T-helper 17 cell (primary cell): ENCODE measurements at regions not wholly inside any gene's neighbourhood (a gene's known extent, or its start where the extent isn't known, plus 50 kb on each side); places are given as distances from the start of the nearest gene placed in this dataset.

Experiments
- ATAC-seq: fragments of 150-1000 bp; cut with Tn5 transposase; 2 replicates; pipeline ENCODE4 v1.10.0; 2021; ENCODE audit warnings: mild to moderate bottlenecking, moderate library complexity
- DNase-seq, 3 donors: peaks; one replicate each; pipeline versions ENCODE4 v3.0.0 to v3.0.0-alpha.2; 2020 to 2021
- H3K9me3 ChIP-seq: one replicate; pipeline ENCODE4 v1.7.0; 2013; ENCODE audit warnings: low read length, mild to moderate bottlenecking; ENCODE audit not compliant: control insufficient read depth, poor library complexity, severe bottlenecking
- H3K27ac Mint-ChIP-seq: one replicate; pipeline ENCODE4 v1.8.0; 2022; ENCODE audit warnings: mild to moderate bottlenecking, moderate library complexity, mixed read lengths
- H3K27me3 Mint-ChIP-seq: one replicate; pipeline ENCODE4 v1.8.0; 2022; ENCODE audit warnings: mixed read lengths
- H3K36me3 Mint-ChIP-seq: one replicate; pipeline ENCODE4 v1.8.0; 2022; ENCODE audit warnings: low read depth, mixed read lengths
- H3K4me1 Mint-ChIP-seq: one replicate; pipeline ENCODE4 v1.8.0; 2022; ENCODE audit warnings: mild to moderate bottlenecking, mixed read lengths
- H3K4me3 Mint-ChIP-seq: one replicate; pipeline ENCODE4 v1.8.0; 2022; ENCODE audit warnings: mild to moderate bottlenecking, moderate library complexity, mixed read lengths

GRCh38 chr1:208524925-208525324, 280.7 kb upstream of the PLXNA2 start:
- DNase-seq (no peak), ATAC-seq (no peak)
- H3K4me3 Mint-ChIP-seq = no peak overlapping the region
- no peaks in the 10 kb centered on the region for H3K9me3 ChIP-seq
- H3K4me1 Mint-ChIP-seq = no peaks in the 10 kb centered on the region
- no peak overlapping the region for H3K27ac Mint-ChIP-seq
- no peaks in the 10 kb centered on the region for H3K36me3 Mint-ChIP-seq
- H3K27me3 Mint-ChIP-seq = peaks cover 21% of the 10 kb centered on the region

- ATAC-seq = no peak
- peaks cover 26% of the 10 kb centered on the region for H3K27me3 Mint-ChIP-seq
- H3K4me1 Mint-ChIP-seq = no peaks in the 10 kb centered on the region
- no peak overlapping the region for H3K4me3 Mint-ChIP-seq
- DNase-seq = no peak
- no peak overlapping the region for H3K27ac Mint-ChIP-seq
- H3K36me3 Mint-ChIP-seq = no peaks in the 10 kb centered on the region
- no peaks in the 10 kb centered on the region for H3K9me3 ChIP-seq
Observed at GRCh38 chr1:208525417-208525816, 281.2 kb upstream of the PLXNA2 start.

GRCh38 chr1:208526613-208527125, 282.5 kb upstream of the PLXNA2 start:
- Mint-ChIP-seq H3K36me3 (no peaks in the 10 kb centered on the region), H3K4me1 (no peaks in the 10 kb centered on the region), H3K27ac (no peak overlapping the region), H3K4me3 (no peak overlapping the region), H3K27me3 (peaks cover 28% of the 10 kb centered on the region)
- ATAC-seq (no peak), DNase-seq (no peak)
- H3K9me3 ChIP-seq = no peaks in the 10 kb centered on the region

GRCh38 chr1:208527156-208527555, 283.0 kb upstream of the PLXNA2 start:
- H3K27me3 Mint-ChIP-seq = peaks cover 33% of the 10 kb centered on the region
- no peak overlapping the region for H3K4me3 Mint-ChIP-seq
- no peak for DNase-seq
- no peaks in the 10 kb centered on the region for H3K4me1 Mint-ChIP-seq
- H3K27ac Mint-ChIP-seq = no peak overlapping the region
- no peak for ATAC-seq
- H3K9me3 ChIP-seq = no peaks in the 10 kb centered on the region
- H3K36me3 Mint-ChIP-seq = no peaks in the 10 kb centered on the region

- no peak for ATAC-seq
- no peaks in the 10 kb centered on the region for H3K9me3 ChIP-seq
- H3K4me3 Mint-ChIP-seq = no peak overlapping the region
- H3K27me3 Mint-ChIP-seq = peaks cover 48% of the 10 kb centered on the region
- H3K27ac Mint-ChIP-seq = no peak overlapping the region
- no peaks in the 10 kb centered on the region for H3K36me3 Mint-ChIP-seq
- H3K4me1 Mint-ChIP-seq = no peaks in the 10 kb centered on the region
- DNase-seq = no peak
Observed at GRCh38 chr1:208528578-208529240, 284.5 kb upstream of the PLXNA2 start.

GRCh38 chr1:208531003-208531750, 287.0 kb upstream of the PLXNA2 start:
- H3K9me3 ChIP-seq = no peaks in the 10 kb centered on the region
- Mint-ChIP-seq H3K27me3 (peaks cover 65% of the 10 kb centered on the region), H3K27ac (no peak overlapping the region), H3K4me1 (no peaks in the 10 kb centered on the region), H3K4me3 (no peak overlapping the region), H3K36me3 (no peaks in the 10 kb centered on the region)
- no peak for ATAC-seq
- no peak for DNase-seq

- no peaks in the 10 kb centered on the region for H3K9me3 ChIP-seq
- H3K4me1 Mint-ChIP-seq = no peaks in the 10 kb centered on the region
- H3K36me3 Mint-ChIP-seq = no peaks in the 10 kb centered on the region
- DNase-seq (no peak), ATAC-seq (no peak)
- no peak overlapping the region for H3K4me3 Mint-ChIP-seq
- H3K27ac Mint-ChIP-seq = no peak overlapping the region
- peaks cover 69% of the 10 kb centered on the region for H3K27me3 Mint-ChIP-seq
Observed at GRCh38 chr1:208533746-208534598, 289.8 kb upstream of the PLXNA2 start.

GRCh38 chr1:208534599-208534897, 290.4 kb upstream of the PLXNA2 start:
- H3K9me3 ChIP-seq = no peaks in the 10 kb centered on the region
- Mint-ChIP-seq H3K36me3 (no peaks in the 10 kb centered on the region), H3K4me3 (no peak overlapping the region), H3K27ac (no peak overlapping the region), H3K4me1 (no peaks in the 10 kb centered on the region), H3K27me3 (peaks cover 71% of the 10 kb centered on the region)
- ATAC-seq (no peak), DNase-seq (no peak)

GRCh38 chr1:208534979-208535378, 290.8 kb upstream of the PLXNA2 start:
- H3K36me3 Mint-ChIP-seq = no peaks in the 10 kb centered on the region
- no peak for DNase-seq
- no peaks in the 10 kb centered on the region for H3K9me3 ChIP-seq
- no peak for ATAC-seq
- no peak overlapping the region for H3K27ac Mint-ChIP-seq
- H3K4me1 Mint-ChIP-seq = no peaks in the 10 kb centered on the region
- no peak overlapping the region for H3K4me3 Mint-ChIP-seq
- peaks cover 69% of the 10 kb centered on the region for H3K27me3 Mint-ChIP-seq

GRCh38 chr1:208535511-208535910, 291.3 kb upstream of the PLXNA2 start:
- ATAC-seq (no peak), DNase-seq (no peak)
- no peak overlapping the region for H3K27ac Mint-ChIP-seq
- H3K9me3 ChIP-seq = no peaks in the 10 kb centered on the region
- H3K27me3 Mint-ChIP-seq = peaks cover 65% of the 10 kb centered on the region
- no peaks in the 10 kb centered on the region for H3K36me3 Mint-ChIP-seq
- H3K4me1 Mint-ChIP-seq = no peaks in the 10 kb centered on the region
- H3K4me3 Mint-ChIP-seq = no peak overlapping the region

- Mint-ChIP-seq H3K36me3 (no peaks in the 10 kb centered on the region), H3K4me1 (no peaks in the 10 kb centered on the region), H3K27me3 (peaks cover 65% of the 10 kb centered on the region), H3K4me3 (no peak overlapping the region), H3K27ac (no peak overlapping the region)
- ATAC-seq = no peak
- DNase-seq = no peak
- no peaks in the 10 kb centered on the region for H3K9me3 ChIP-seq
Observed at GRCh38 chr1:208536212-208536611, 292.0 kb upstream of the PLXNA2 start.

- peaks cover 57% of the 10 kb centered on the region for H3K27me3 Mint-ChIP-seq
- H3K27ac Mint-ChIP-seq = no peak overlapping the region
- ATAC-seq (no peak), DNase-seq (no peak)
- no peaks in the 10 kb centered on the region for H3K9me3 ChIP-seq
- H3K36me3 Mint-ChIP-seq = no peaks in the 10 kb centered on the region
- H3K4me1 Mint-ChIP-seq = no peaks in the 10 kb centered on the region
- no peak overlapping the region for H3K4me3 Mint-ChIP-seq
Observed at GRCh38 chr1:208537198-208537597, 293.0 kb upstream of the PLXNA2 start.

- no peaks in the 10 kb centered on the region for H3K4me1 Mint-ChIP-seq
- peaks cover 49% of the 10 kb centered on the region for H3K27me3 Mint-ChIP-seq
- H3K27ac Mint-ChIP-seq = no peak overlapping the region
- no peak for ATAC-seq
- H3K36me3 Mint-ChIP-seq = no peaks in the 10 kb centered on the region
- no peaks in the 10 kb centered on the region for H3K9me3 ChIP-seq
- no peak overlapping the region for H3K4me3 Mint-ChIP-seq
- no peak for DNase-seq
Observed at GRCh38 chr1:208538078-208538477, 293.9 kb upstream of the PLXNA2 start.
